HCT116 (cell line): ENCODE measurements at regions not wholly inside any gene's neighbourhood (a gene's known extent, or its start where the extent isn't known, plus 50 kb on each side); places are given as distances from the start of the nearest gene placed in this dataset.

Experiments used
- ATAC-seq: fragments of 200-7000 bp; cut with Tn5 transposase; 2 replicates; pipeline ENCODE4 v1.9.1; 2020; ENCODE audit warnings: mild to moderate bottlenecking, moderate library complexity
- BruUV-seq: library from RNA; stranded (reverse); fragments of 400-500 nt; replicated peaks from 2 replicates; lab custom pipeline; 2021; lab: Mats Ljungman, UMichigan
- CTCF ChIA-PET: fragments of 300-600 bp; sonication (Branson Sonifier 250); formaldehyde crosslinking; loops from one replicate; lab custom pipeline; 2021; ENCODE audit warnings: antibody characterized with exemption; lab: Charles Lee
- POLR2A ChIA-PET: fragments of 300-600, 350-600 bp; sonication (Branson Sonifier 250); formaldehyde crosslinking; loops from one replicate; lab custom pipeline; 2021; ENCODE audit warnings: antibody characterized with exemption; lab: Charles Lee
- RAD21 ChIA-PET, 2 experiments: fragments of 300-600 bp; sonication (Branson Sonifier 250); formaldehyde crosslinking; loops; one replicate each; lab custom pipeline; 2023; ENCODE audit warnings: low total read pairs in 2 of 2; ENCODE audit not compliant: uncharacterized antibody in 2 of 2, unreplicated experiment in 2 of 2, low non-redundant PET in 1 of 2; lab: Charles Lee
- DNase-seq: peaks from one replicate; pipeline ENCODE4 v3.0.0-alpha.2; 2010; ENCODE audit warnings: low read depth, low spot score
- H2AFZ ChIP-seq: fragments of 200-600 bp; shearing (Covaris generic), sonication (generic); 2 replicates; pipeline ENCODE4 v1.6.1; 2017; ENCODE audit warnings: low read depth, mixed run types, mixed read lengths, antibody characterized with exemption, low read length; ENCODE audit not compliant: poor library complexity, severe bottlenecking
- H3K27ac ChIP-seq: 2 replicates; pipeline ENCODE4 v1.5.1; 2012; ENCODE audit warnings: low read depth, low read length
- H3K27me3 ChIP-seq: fragments of 200-600 bp; sonication (generic); 2 replicates; pipeline ENCODE4 v1.6.1; 2016; ENCODE audit warnings: mixed run types, low read length, mixed read lengths; ENCODE audit not compliant: insufficient read depth
- H3K36me3 ChIP-seq, 2 experiments: fragments of 200-500 bp in 1 of 2; fragments of 200-600 bp in 1 of 2; sonication (Bioruptor generic) in 1 of 2; sonication (generic) in 1 of 2; 2 replicates each; pipeline versions ENCODE4 v1.5.1 to v1.6.1; 2014 to 2016; ENCODE audit warnings: low read length in 2 of 2, inconsistent platforms in 1 of 2, mixed read lengths in 1 of 2, mixed run types in 1 of 2; ENCODE audit not compliant: insufficient read depth in 2 of 2, control insufficient read depth in 1 of 2
- H3K4me1 ChIP-seq, 2 experiments: fragments of 200-600 bp in 1 of 2; sonication (generic) in 1 of 2; 2 replicates each; pipeline versions ENCODE4 v1.5.1 to v1.6.1; 2012 to 2017; ENCODE audit warnings: low read length in 2 of 2, inconsistent platforms in 1 of 2, mild to moderate bottlenecking in 1 of 2, mixed read lengths in 1 of 2, mixed run types in 1 of 2, moderate library complexity in 1 of 2; ENCODE audit not compliant: insufficient read depth in 2 of 2, control insufficient read depth in 1 of 2
- H3K4me2 ChIP-seq: fragments of 200-600 bp; sonication (generic); 2 replicates; pipeline ENCODE4 v1.6.1; 2017; ENCODE audit warnings: mixed run types, low read length, mixed read lengths
- H3K4me3 ChIP-seq, 2 experiments: fragments of 200-600 bp in 1 of 2; sonication (generic) in 1 of 2; replicated peaks in 1 of 2; 2 replicates each; pipeline ENCODE4 v1.5.1; 2011 to 2016; ENCODE audit warnings: low read length in 2 of 2, control low read depth in 1 of 2, low read depth in 1 of 2, mild to moderate bottlenecking in 1 of 2, mixed read lengths in 1 of 2, mixed run types in 1 of 2
- H3K79me2 ChIP-seq: fragments of 200-600 bp; sonication (generic); 2 replicates; pipeline ENCODE4 v1.6.1; 2017; ENCODE audit warnings: mild to moderate bottlenecking, mixed run types, low read length, moderate library complexity, mixed read lengths; ENCODE audit not compliant: insufficient read depth
- H3K9ac ChIP-seq: fragments of 200-600 bp; sonication (generic); 2 replicates; pipeline ENCODE4 v1.6.1; 2016; ENCODE audit warnings: low read length, mixed read lengths
- H3K9me2 ChIP-seq: fragments of 200-600 bp; sonication (generic), shearing (Covaris generic); 2 replicates; pipeline ENCODE4 v1.6.1; 2017; ENCODE audit warnings: mixed run types, mild to moderate bottlenecking, moderate library complexity; ENCODE audit not compliant: insufficient read depth
- H3K9me3 ChIP-seq, 2 experiments: fragments of 200-500 bp in 1 of 2; fragments of 200-600 bp in 1 of 2; sonication (Bioruptor generic) in 1 of 2; sonication (generic) in 1 of 2; 2 replicates each; pipeline ENCODE4 v1.6.1; 2014 to 2017; ENCODE audit warnings: low read length in 2 of 2, mixed read lengths in 2 of 2, inconsistent platforms in 1 of 2, low read depth in 1 of 2, mild to moderate bottlenecking in 1 of 2, mixed run types in 1 of 2, moderate library complexity in 1 of 2; ENCODE audit not compliant: control insufficient read depth in 1 of 2, insufficient read depth in 1 of 2
- H4K20me1 ChIP-seq: fragments of 200-600 bp; sonication (generic), shearing (Covaris generic); 2 replicates; pipeline ENCODE4 v1.6.1; 2017; ENCODE audit warnings: mixed run types, mild to moderate bottlenecking, moderate library complexity; ENCODE audit not compliant: insufficient read depth
- ATF3 ChIP-seq: IDR thresholded peaks from 2 replicates; pipeline ENCODE4 v1.6.1; 2012
- CBX3 ChIP-seq: IDR thresholded peaks from 2 replicates; pipeline ENCODE4 v1.6.1; 2012; ENCODE audit warnings: low read depth
- CEBPB ChIP-seq: IDR thresholded peaks from 2 replicates; pipeline ENCODE4 v1.6.1; 2012; ENCODE audit warnings: low read depth
- CTCF ChIP-seq, 3 experiments: fragments of 200-600 bp in 1 of 3; sonication (generic) in 1 of 3; IDR thresholded peaks in 2 of 3; conservative IDR thresholded peaks in 1 of 3; 2 replicates each; pipeline ENCODE4 v1.5.1; 2012 to 2017; ENCODE audit warnings: low read depth in 2 of 3, low read length in 2 of 3, antibody characterized with exemption in 1 of 3, borderline replicate concordance in 1 of 3, control low read depth in 1 of 3, mild to moderate bottlenecking in 1 of 3, mixed read lengths in 1 of 3, mixed run types in 1 of 3, moderate library complexity in 1 of 3; ENCODE audit not compliant: insufficient read depth in 1 of 3
- ELF1 ChIP-seq: IDR thresholded peaks from 2 replicates; pipeline ENCODE4 v1.6.1; 2012; ENCODE audit warnings: low read depth, borderline replicate concordance
- EZH2 ChIP-seq: fragments of 200-600 bp; sonication (generic); IDR thresholded peaks from 2 replicates; pipeline ENCODE4 v1.6.1; 2017; ENCODE audit warnings: antibody characterized with exemption, mixed run types
- EZH2phosphoT487 ChIP-seq: fragments of 200-600 bp; IDR thresholded peaks from 2 replicates; pipeline ENCODE4 v1.6.1; 2018; ENCODE audit warnings: antibody characterized with exemption, borderline replicate concordance
- FOSL1 ChIP-seq: IDR thresholded peaks from 2 replicates; pipeline ENCODE4 v1.6.1; 2012; ENCODE audit warnings: low read depth
- JUND ChIP-seq: IDR thresholded peaks from 2 replicates; pipeline ENCODE4 v1.6.1; 2012
- MAX ChIP-seq: IDR thresholded peaks from 2 replicates; pipeline ENCODE4 v1.6.1; 2012
- POLR2A ChIP-seq: IDR thresholded peaks from 2 replicates; pipeline ENCODE4 v1.7.0; 2011; ENCODE audit warnings: borderline replicate concordance; ENCODE audit not compliant: insufficient read depth, insufficient read length; ENCODE audit errors: extremely low read depth
- POLR2AphosphoS5 ChIP-seq: IDR thresholded peaks from 2 replicates; pipeline ENCODE4 v1.6.1; 2011; ENCODE audit warnings: mild to moderate bottlenecking, low read depth, low read length, moderate library complexity
- SIN3A ChIP-seq: IDR thresholded peaks from 2 replicates; pipeline ENCODE4 v1.6.1; 2012; ENCODE audit warnings: low read depth
- SP1 ChIP-seq: IDR thresholded peaks from 2 replicates; pipeline ENCODE4 v1.6.1; 2012; ENCODE audit warnings: low read depth
- TCF7L2 ChIP-seq: IDR thresholded peaks from 2 replicates; pipeline ENCODE4 v1.7.0; 2011; ENCODE audit warnings: borderline replicate concordance, inconsistent platforms; ENCODE audit not compliant: insufficient read depth, insufficient read length; ENCODE audit errors: extremely low read depth
- YY1 ChIP-seq: IDR thresholded peaks from 2 replicates; pipeline ENCODE4 v1.6.1; 2011; ENCODE audit warnings: low read length, low read depth, moderate library complexity, mild to moderate bottlenecking; ENCODE audit not compliant: insufficient replicate concordance; ENCODE audit errors: extremely low read depth
- ZBTB33 ChIP-seq: IDR thresholded peaks from 2 replicates; pipeline ENCODE4 v1.6.1; 2011; ENCODE audit warnings: mild to moderate bottlenecking, low read length, moderate library complexity; ENCODE audit not compliant: insufficient replicate concordance; ENCODE audit errors: extremely low read depth
- ZFX ChIP-seq: fragments of 450-650 bp; IDR thresholded peaks from 2 replicates; pipeline ENCODE4 v1.6.1; 2017
- intact Hi-C: fragments of 100-400 bp; cut with micrococcal nuclease; formaldehyde crosslinking; loops from 2 replicates; pipeline ENCODE4 v1.10.0; 2022

- ChIA-PET CTCF (no interaction called here), RAD21 (no interaction called here), POLR2A (no interaction called here)
- peaks cover 0 to 10% of the 10 kb centered on the region in 2 experiments; a peak in 1 of 4 replicates for H3K4me1 ChIP-seq
- H3K9me2 ChIP-seq = no peaks in the 10 kb centered on the region
- intact Hi-C loops = no loop called here
- no peak for ATAC-seq
- H2AFZ ChIP-seq = no peak overlapping the region
- no peaks in the 10 kb centered on the region for H3K36me3 ChIP-seq
- H3K9me3 ChIP-seq = no peaks in the 10 kb centered on the region
- no peak overlapping the region for H3K9ac ChIP-seq
- no TSS peak for BruUV-seq
- no peak overlapping the region for H3K4me3 ChIP-seq
- no peak overlapping the region for H3K27ac ChIP-seq
- no peak overlapping the region for H3K4me2 ChIP-seq
- no peak for DNase-seq
- H3K79me2 ChIP-seq = no peaks in the 10 kb centered on the region
- no peaks in the 10 kb centered on the region for H4K20me1 ChIP-seq
- TF ChIP-seq MAX = no peak
- no peaks in the 10 kb centered on the region for H3K27me3 ChIP-seq
Observed at GRCh38 chr11:13861411-13861810, 101.1 kb upstream of the SPON1 start.

- ChIA-PET POLR2A (no interaction called here), CTCF (no interaction called here), RAD21 (no interaction called here)
- Histone ChIP-seq H3K4me3 (no peak overlapping the region), H3K27ac (no peak overlapping the region), H3K9me2 (no peaks in the 10 kb centered on the region), H3K79me2 (no peaks in the 10 kb centered on the region), H3K9ac (no peak overlapping the region), H3K4me1 (peaks cover 0 to 10% of the 10 kb centered on the region in 2 experiments; a peak in 1 of 4 replicates), H3K9me3 (no peaks in the 10 kb centered on the region), H3K4me2 (no peak overlapping the region), H4K20me1 (no peaks in the 10 kb centered on the region), H2AFZ (no peak overlapping the region), H3K36me3 (no peaks in the 10 kb centered on the region), H3K27me3 (no peaks in the 10 kb centered on the region)
- intact Hi-C loops = no loop called here
- no peak for ATAC-seq
- no TSS peak for BruUV-seq
- DNase-seq = no peak
- no peak for TF ChIP-seq ZFX
- TF ChIP-seq YY1 = no peak
- TF ChIP-seq TCF7L2 = no peak
- no peak for TF ChIP-seq POLR2AphosphoS5
- no peak for TF ChIP-seq SIN3A
- no peak for TF ChIP-seq ZBTB33
- no peak for TF ChIP-seq ATF3
- no peak for TF ChIP-seq EZH2
- TF ChIP-seq SP1 = no peak
- no peak for TF ChIP-seq CTCF (IDR thresholded peaks at IDR 0.05 in 2 of 3, conservative IDR thresholded peaks at IDR 0.05 in 1 of 3; ENCODE audit: borderline replicate concordance in 1 of 3, insufficient read depth in 1 of 3, low read depth in 2 of 3, low read length in 2 of 3)
- TF ChIP-seq FOSL1 = no peak
- no peak for TF ChIP-seq POLR2A
- no peak for TF ChIP-seq CEBPB
- TF ChIP-seq ELF1 = no peak
- TF ChIP-seq JUND = no peak
- no peak for TF ChIP-seq CBX3
- no peak for TF ChIP-seq EZH2phosphoT487
Observed at GRCh38 chr11:13862845-13863392, 99.6 kb upstream of the SPON1 start.
